ENCODE measurements at regions not wholly inside any gene's neighbourhood (a gene's known extent, or its start where the extent isn't known, plus 50 kb on each side); places are given as distances from the start of the nearest gene placed in this dataset.

- no peak for DNase-seq
- no peak overlapping the region for H3K4me3 ChIP-seq (ENCODE audit: insufficient read depth, low read depth, low read length, poor library complexity, severe bottlenecking)
- H3K4me1 ChIP-seq (ENCODE audit: control insufficient read depth, insufficient read depth, low read length, poor library complexity, severe bottlenecking): no peaks in the 10 kb centered on the region
- no peaks in the 10 kb centered on the region for H3K36me3 ChIP-seq (ENCODE audit: control insufficient read depth, insufficient read depth, low read length)
- H3K27me3 ChIP-seq (replicated peaks; ENCODE audit: control insufficient read depth, insufficient read depth, low read length, poor library complexity, severe bottlenecking): no peaks in the 10 kb centered on the region
- no peak overlapping the region for H3K27ac ChIP-seq (ENCODE audit: insufficient read depth, low read length, poor library complexity, severe bottlenecking)
- H3K9me3 ChIP-seq (ENCODE audit: control insufficient read depth, low read length): peaks cover 6% of the 10 kb centered on the region
Observed at GRCh38 chr6:43948527-43949485, 178.4 kb downstream of the MRPL14 start.

GRCh38 chr6:43947860-43948259 is 177.8 kb downstream of the VEGFA start:
- DNase-seq: no peak

GRCh38 chr6:43946641-43947363 is 176.8 kb downstream of the VEGFA start:
- Histone ChIP-seq H3K9me3 (ENCODE audit: control insufficient read depth, low read length) (peaks cover 6% of the 10 kb centered on the region), H3K36me3 (ENCODE audit: control insufficient read depth, insufficient read depth, low read length) (no peaks in the 10 kb centered on the region), H3K27ac (ENCODE audit: insufficient read depth, low read length, poor library complexity, severe bottlenecking) (no peak overlapping the region), H3K4me3 (ENCODE audit: insufficient read depth, low read depth, low read length, poor library complexity, severe bottlenecking) (no peak overlapping the region), H3K27me3 (replicated peaks; ENCODE audit: control insufficient read depth, insufficient read depth, low read length, poor library complexity, severe bottlenecking) (no peaks in the 10 kb centered on the region), H3K4me1 (ENCODE audit: control insufficient read depth, insufficient read depth, low read length, poor library complexity, severe bottlenecking) (no peaks in the 10 kb centered on the region)
- DNase-seq: no peak

More at GRCh38 chr6:43947860-43948259, 177.8 kb downstream of the VEGFA start:
- Histone ChIP-seq H3K9me3 (ENCODE audit: control insufficient read depth, low read length) (peaks cover 6% of the 10 kb centered on the region), H3K27ac (ENCODE audit: insufficient read depth, low read length, poor library complexity, severe bottlenecking) (no peak overlapping the region), H3K4me3 (ENCODE audit: insufficient read depth, low read depth, low read length, poor library complexity, severe bottlenecking) (no peak overlapping the region), H3K36me3 (ENCODE audit: control insufficient read depth, insufficient read depth, low read length) (no peaks in the 10 kb centered on the region), H3K4me1 (ENCODE audit: control insufficient read depth, insufficient read depth, low read length, poor library complexity, severe bottlenecking) (no peaks in the 10 kb centered on the region), H3K27me3 (replicated peaks; ENCODE audit: control insufficient read depth, insufficient read depth, low read length, poor library complexity, severe bottlenecking) (no peaks in the 10 kb centered on the region)

- no peak for DNase-seq
- no peaks in the 10 kb centered on the region for H3K27me3 ChIP-seq (replicated peaks; ENCODE audit: control insufficient read depth, insufficient read depth, low read length, poor library complexity, severe bottlenecking)
Observed at GRCh38 chr6:43945768-43946080, 175.7 kb downstream of the VEGFA start.

GRCh38 chr6:43944908-43945767 is 175.1 kb downstream of the VEGFA start:
- H3K9me3 ChIP-seq (ENCODE audit: control insufficient read depth, low read length): peaks cover 6% of the 10 kb centered on the region
- H3K4me1 ChIP-seq (ENCODE audit: control insufficient read depth, insufficient read depth, low read length, poor library complexity, severe bottlenecking): no peaks in the 10 kb centered on the region
- H3K36me3 ChIP-seq (ENCODE audit: control insufficient read depth, insufficient read depth, low read length): no peaks in the 10 kb centered on the region
- H3K27me3 ChIP-seq (replicated peaks; ENCODE audit: control insufficient read depth, insufficient read depth, low read length, poor library complexity, severe bottlenecking): no peaks in the 10 kb centered on the region
- no peak for DNase-seq
- H3K27ac ChIP-seq (ENCODE audit: insufficient read depth, low read length, poor library complexity, severe bottlenecking): no peak overlapping the region
- no peak overlapping the region for H3K4me3 ChIP-seq (ENCODE audit: insufficient read depth, low read depth, low read length, poor library complexity, severe bottlenecking)

More at GRCh38 chr6:43945768-43946080, 175.7 kb downstream of the VEGFA start:
- H3K4me3 ChIP-seq (ENCODE audit: insufficient read depth, low read depth, low read length, poor library complexity, severe bottlenecking): no peak overlapping the region
- no peaks in the 10 kb centered on the region for H3K4me1 ChIP-seq (ENCODE audit: control insufficient read depth, insufficient read depth, low read length, poor library complexity, severe bottlenecking)
- no peaks in the 10 kb centered on the region for H3K36me3 ChIP-seq (ENCODE audit: control insufficient read depth, insufficient read depth, low read length)
- peaks cover 6% of the 10 kb centered on the region for H3K9me3 ChIP-seq (ENCODE audit: control insufficient read depth, low read length)
- no peak overlapping the region for H3K27ac ChIP-seq (ENCODE audit: insufficient read depth, low read length, poor library complexity, severe bottlenecking)

- H3K4me1 ChIP-seq (ENCODE audit: control insufficient read depth, insufficient read depth, low read length, poor library complexity, severe bottlenecking): no peaks in the 10 kb centered on the region
- no peak overlapping the region for H3K27ac ChIP-seq (ENCODE audit: insufficient read depth, low read length, poor library complexity, severe bottlenecking)
- no peak overlapping the region for H3K4me3 ChIP-seq (ENCODE audit: insufficient read depth, low read depth, low read length, poor library complexity, severe bottlenecking)
- H3K27me3 ChIP-seq (replicated peaks; ENCODE audit: control insufficient read depth, insufficient read depth, low read length, poor library complexity, severe bottlenecking): no peaks in the 10 kb centered on the region
- H3K9me3 ChIP-seq (ENCODE audit: control insufficient read depth, low read length): peaks cover 6% of the 10 kb centered on the region
- DNase-seq: no peak
- no peaks in the 10 kb centered on the region for H3K36me3 ChIP-seq (ENCODE audit: control insufficient read depth, insufficient read depth, low read length)
Observed at GRCh38 chr6:43943781-43944250, 173.8 kb downstream of the VEGFA start.

- no peak for DNase-seq
- no peak overlapping the region for H3K27ac ChIP-seq (ENCODE audit: insufficient read depth, low read length, poor library complexity, severe bottlenecking)
- no peak overlapping the region for H3K4me3 ChIP-seq (ENCODE audit: insufficient read depth, low read depth, low read length, poor library complexity, severe bottlenecking)
- no peaks in the 10 kb centered on the region for H3K36me3 ChIP-seq (ENCODE audit: control insufficient read depth, insufficient read depth, low read length)
- no peaks in the 10 kb centered on the region for H3K4me1 ChIP-seq (ENCODE audit: control insufficient read depth, insufficient read depth, low read length, poor library complexity, severe bottlenecking)
- H3K27me3 ChIP-seq (replicated peaks; ENCODE audit: control insufficient read depth, insufficient read depth, low read length, poor library complexity, severe bottlenecking): no peaks in the 10 kb centered on the region
- H3K9me3 ChIP-seq (ENCODE audit: control insufficient read depth, low read length): peaks cover 6% of the 10 kb centered on the region
Observed at GRCh38 chr6:43943099-43943766, 173.2 kb downstream of the VEGFA start.

- no peak for DNase-seq
- no peaks in the 10 kb centered on the region for H3K27me3 ChIP-seq (replicated peaks; ENCODE audit: control insufficient read depth, insufficient read depth, low read length, poor library complexity, severe bottlenecking)
- H3K9me3 ChIP-seq (ENCODE audit: control insufficient read depth, low read length): peaks cover 6% of the 10 kb centered on the region
- no peaks in the 10 kb centered on the region for H3K4me1 ChIP-seq (ENCODE audit: control insufficient read depth, insufficient read depth, low read length, poor library complexity, severe bottlenecking)
- no peaks in the 10 kb centered on the region for H3K36me3 ChIP-seq (ENCODE audit: control insufficient read depth, insufficient read depth, low read length)
- H3K4me3 ChIP-seq (ENCODE audit: insufficient read depth, low read depth, low read length, poor library complexity, severe bottlenecking): no peak overlapping the region
- no peak overlapping the region for H3K27ac ChIP-seq (ENCODE audit: insufficient read depth, low read length, poor library complexity, severe bottlenecking)
Observed at GRCh38 chr6:43942616-43943015, 172.6 kb downstream of the VEGFA start.

GRCh38 chr6:43942011-43942442 is 172.0 kb downstream of the VEGFA start:
- no peak overlapping the region for H3K27ac ChIP-seq (ENCODE audit: insufficient read depth, low read length, poor library complexity, severe bottlenecking)
- no peaks in the 10 kb centered on the region for H3K27me3 ChIP-seq (replicated peaks; ENCODE audit: control insufficient read depth, insufficient read depth, low read length, poor library complexity, severe bottlenecking)
- H3K4me1 ChIP-seq (ENCODE audit: control insufficient read depth, insufficient read depth, low read length, poor library complexity, severe bottlenecking): no peaks in the 10 kb centered on the region
- no peaks in the 10 kb centered on the region for H3K36me3 ChIP-seq (ENCODE audit: control insufficient read depth, insufficient read depth, low read length)
- DNase-seq: no peak
- no peak overlapping the region for H3K4me3 ChIP-seq (ENCODE audit: insufficient read depth, low read depth, low read length, poor library complexity, severe bottlenecking)
- H3K9me3 ChIP-seq (ENCODE audit: control insufficient read depth, low read length): peaks cover 6% of the 10 kb centered on the region

All from effector memory CD4-positive, alpha-beta T cell (primary cell).